Mesendoderm (in vitro differentiated cells): ENCODE measurements at regions not wholly inside any gene's neighbourhood (a gene's known extent, or its start where the extent isn't known, plus 50 kb on each side); places are given as distances from the start of the nearest gene placed in this dataset.
A peak's percentile ranks its signal among the peaks of the same experiment; 100 is the strongest.

ENCODE experiments used
- DNase-seq: peaks from one replicate; pipeline ENCODE4 v3.0.0; 2013
- H2AK5ac ChIP-seq: 2 replicates; pipeline ENCODE4 v1.6.1; 2013; ENCODE audit warnings: low read length, inconsistent platforms
- H2BK120ac ChIP-seq: 2 replicates; pipeline ENCODE4 v1.6.1; 2013; ENCODE audit warnings: low read depth, mild to moderate bottlenecking, low read length, moderate library complexity, mixed read lengths
- H2BK15ac ChIP-seq: replicated peaks from 2 replicates; pipeline ENCODE4 v1.6.1; 2013; ENCODE audit warnings: low read depth, mild to moderate bottlenecking, moderate library complexity
- H2BK5ac ChIP-seq: 2 replicates; pipeline ENCODE4 v1.6.1; 2013; ENCODE audit warnings: low read length, inconsistent platforms
- H3K18ac ChIP-seq: 2 replicates; pipeline ENCODE4 v1.6.1; 2013; ENCODE audit warnings: mild to moderate bottlenecking, low read length, mixed read lengths
- H3K23ac ChIP-seq: one replicate; pipeline ENCODE4 v1.6.1; 2013; ENCODE audit warnings: low read length
- H3K27ac ChIP-seq: 2 replicates; pipeline ENCODE4 v1.5.1; 2013; ENCODE audit warnings: low read depth, mild to moderate bottlenecking, inconsistent platforms, low read length, moderate library complexity
- H3K27me3 ChIP-seq: 2 replicates; pipeline ENCODE4 v1.6.1; 2013; ENCODE audit warnings: low read length, control low read depth, mild to moderate bottlenecking, inconsistent platforms; ENCODE audit not compliant: insufficient read depth, poor library complexity
- H3K36me3 ChIP-seq: 2 replicates; pipeline ENCODE4 v1.6.1; 2013; ENCODE audit warnings: low read length, inconsistent platforms; ENCODE audit not compliant: control insufficient read depth, insufficient read depth
- H3K4ac ChIP-seq: one replicate; pipeline ENCODE4 v1.6.1; 2013; ENCODE audit warnings: low read depth, mild to moderate bottlenecking, low read length, moderate library complexity
- H3K4me1 ChIP-seq: 2 replicates; pipeline ENCODE4 v1.6.1; 2013; ENCODE audit warnings: low read depth, low read length, inconsistent platforms; ENCODE audit not compliant: control insufficient read depth
- H3K4me2 ChIP-seq: 2 replicates; pipeline ENCODE4 v1.6.1; 2013; ENCODE audit warnings: low read length
- H3K4me3 ChIP-seq: 2 replicates; pipeline ENCODE4 v1.5.1; 2013; ENCODE audit warnings: mild to moderate bottlenecking, low read length
- H3K56ac ChIP-seq: one replicate; pipeline ENCODE4 v1.6.1; 2013; ENCODE audit warnings: low read length
- H3K79me1 ChIP-seq: 2 replicates; pipeline ENCODE4 v1.6.1; 2013; ENCODE audit warnings: low read length, inconsistent platforms
- H3K79me2 ChIP-seq: 2 replicates; pipeline ENCODE4 v1.6.1; 2013; ENCODE audit warnings: mild to moderate bottlenecking, low read length; ENCODE audit not compliant: control insufficient read depth, insufficient read depth
- H3K9ac ChIP-seq: 2 replicates; pipeline ENCODE4 v1.6.1; 2013; ENCODE audit warnings: low read length, inconsistent platforms
- H4K5ac ChIP-seq: one replicate; pipeline ENCODE4 v1.6.1; 2013; ENCODE audit warnings: low read length
- H4K8ac ChIP-seq: one replicate; pipeline ENCODE4 v1.6.1; 2013; ENCODE audit warnings: low read depth, mild to moderate bottlenecking, control low read depth, low read length, moderate library complexity
- WGBS: extraction: QIAGEN DNeasy Blood & Tissue Kit; methylation state at CpG from one replicate; pipeline ENCODE4 v1.1.7; 2013; ENCODE audit warnings: low lambda C conversion rate, missing lambda C conversion rate; ENCODE audit not compliant: insufficient coverage; ENCODE audit errors: extremely low coverage; 5-methylcytosine and 5-hydroxymethylcytosine counted together

GRCh38 chr4:126267689-126268088, 952.9 kb downstream of the FAT4 start:
- Histone ChIP-seq H3K27me3 (no peaks in the 10 kb centered on the region), H3K36me3 (no peaks in the 10 kb centered on the region), H2BK120ac (no peak overlapping the region), H3K4me1 (no peaks in the 10 kb centered on the region), H3K27ac (no peak overlapping the region), H4K5ac (no peak overlapping the region), H3K79me2 (no peaks in the 10 kb centered on the region), H2BK5ac (no peak overlapping the region), H3K4me3 (no peak overlapping the region), H3K79me1 (no peaks in the 10 kb centered on the region), H3K4me2 (no peak overlapping the region), H3K56ac (no peak overlapping the region), H2AK5ac (no peak overlapping the region), H3K23ac (no peak overlapping the region), H3K18ac (no peak overlapping the region), H4K8ac (no peak overlapping the region), H3K4ac (no peak overlapping the region), H2BK15ac (no peak overlapping the region), H3K9ac (no peak overlapping the region)
- DNase-seq: no peak
- WGBS: no CpG with 5 or more reads among the region's 1 CpG

DNA sequence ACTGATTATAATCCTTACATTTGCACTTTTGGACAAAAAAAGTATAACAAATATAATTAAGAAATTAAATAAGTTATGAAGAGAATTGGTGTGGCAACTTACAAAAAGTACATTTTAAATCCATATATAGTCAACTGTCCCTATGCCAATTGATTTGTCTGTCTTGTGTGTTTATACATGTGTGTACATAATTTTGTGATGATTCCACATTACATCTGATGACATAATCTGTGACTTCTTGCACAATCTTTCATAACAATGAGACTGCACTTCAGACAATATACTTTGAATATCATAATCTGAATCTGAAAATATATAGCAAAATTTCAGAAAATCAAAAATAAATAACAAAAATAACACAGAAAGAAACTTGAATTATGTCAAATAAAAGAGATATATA, 953.4 kb downstream of the FAT4 start:
- Histone ChIP-seq H3K23ac (no peak overlapping the region), H3K79me2 (no peaks in the 10 kb centered on the region), H3K79me1 (no peaks in the 10 kb centered on the region), H3K4me1 (no peaks in the 10 kb centered on the region), H2BK15ac (no peak overlapping the region), H2BK120ac (no peak overlapping the region), H3K36me3 (no peaks in the 10 kb centered on the region), H2AK5ac (no peak overlapping the region), H4K5ac (no peak overlapping the region), H3K4me2 (no peak overlapping the region), H2BK5ac (no peak overlapping the region), H4K8ac (no peak overlapping the region), H3K18ac (no peak overlapping the region), H3K4me3 (no peak overlapping the region), H3K27ac (no peak overlapping the region), H3K9ac (no peak overlapping the region), H3K56ac (no peak overlapping the region), H3K27me3 (no peaks in the 10 kb centered on the region), H3K4ac (no peak overlapping the region)
- DNase-seq: no peak

DNA sequence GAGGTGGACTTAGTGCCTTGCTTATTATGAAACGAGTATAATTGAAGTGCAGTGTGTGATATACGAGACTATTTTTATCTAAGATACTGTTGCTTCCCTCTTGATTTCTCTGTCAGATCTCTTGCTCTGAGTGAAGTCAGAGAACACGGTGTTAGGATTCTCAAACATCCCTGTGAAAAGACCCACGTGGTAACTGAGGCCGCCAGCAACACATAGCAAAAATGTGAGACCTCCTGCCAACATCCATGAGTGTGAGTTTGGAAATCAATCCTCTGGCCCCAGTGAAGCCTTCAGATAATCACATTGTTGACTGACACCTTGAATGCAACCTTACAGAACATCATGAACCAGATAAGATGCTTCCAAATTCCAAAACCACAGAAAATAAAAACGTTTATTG, 954.4 kb downstream of the FAT4 start:
- H2BK5ac ChIP-seq: no peak overlapping the region
- no peak overlapping the region for H3K56ac ChIP-seq
- H3K4ac ChIP-seq: no peak overlapping the region
- no peak overlapping the region for H2BK120ac ChIP-seq
- H3K79me1 ChIP-seq: no peaks in the 10 kb centered on the region
- H3K4me2 ChIP-seq: no peak overlapping the region
- peak; percentile 59 for DNase-seq
- H3K4me1 ChIP-seq: no peaks in the 10 kb centered on the region
- H3K4me3 ChIP-seq: no peak overlapping the region
- no peak overlapping the region for H4K8ac ChIP-seq
- no peak overlapping the region for H3K18ac ChIP-seq
- no peak overlapping the region for H2AK5ac ChIP-seq
- no peaks in the 10 kb centered on the region for H3K27me3 ChIP-seq
- no peak overlapping the region for H3K9ac ChIP-seq
- no peaks in the 10 kb centered on the region for H3K79me2 ChIP-seq
- H4K5ac ChIP-seq: no peak overlapping the region
- WGBS: no CpG with 5 or more reads among the region's 6 CpGs
- no peak overlapping the region for H2BK15ac ChIP-seq
- H3K27ac ChIP-seq: no peak overlapping the region
- H3K23ac ChIP-seq: no peak overlapping the region
- H3K36me3 ChIP-seq: no peaks in the 10 kb centered on the region

DNA sequence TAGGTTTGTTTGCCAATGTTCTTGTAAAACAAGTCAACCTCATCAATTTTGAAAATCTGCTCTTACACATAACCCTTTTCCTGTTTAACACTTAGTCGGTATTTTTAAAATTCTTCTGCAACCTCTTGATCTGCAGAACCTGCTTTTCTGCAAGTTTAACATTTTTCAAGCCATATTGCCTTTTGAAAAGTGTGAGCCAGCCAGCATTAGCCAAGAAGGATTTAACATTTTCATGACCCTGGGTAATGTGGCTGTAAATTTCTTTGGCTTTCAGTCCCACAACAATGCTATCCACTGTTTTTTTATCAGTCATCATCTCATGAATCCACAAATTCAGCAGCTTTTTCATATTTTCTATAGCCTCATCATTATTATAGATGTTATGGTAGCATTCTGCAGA, 956.5 kb downstream of the FAT4 start:
- H3K23ac ChIP-seq: no peak overlapping the region
- no peak overlapping the region for H2AK5ac ChIP-seq
- no peak overlapping the region for H2BK5ac ChIP-seq
- H3K27me3 ChIP-seq: no peaks in the 10 kb centered on the region
- H3K27ac ChIP-seq: no peak overlapping the region
- H3K4ac ChIP-seq: no peak overlapping the region
- no peak overlapping the region for H4K5ac ChIP-seq
- H3K56ac ChIP-seq: no peak overlapping the region
- H3K79me2 ChIP-seq: no peaks in the 10 kb centered on the region
- no peak overlapping the region for H3K18ac ChIP-seq
- H2BK15ac ChIP-seq: no peak overlapping the region
- peak; percentile 4 for DNase-seq
- H3K9ac ChIP-seq: no peak overlapping the region
- H2BK120ac ChIP-seq: no peak overlapping the region
- no CpG with 5 or more reads among the region's 1 CpG for WGBS
- no peaks in the 10 kb centered on the region for H3K4me1 ChIP-seq
- H3K36me3 ChIP-seq: no peaks in the 10 kb centered on the region
- H3K4me2 ChIP-seq: no peak overlapping the region
- no peaks in the 10 kb centered on the region for H3K79me1 ChIP-seq
- H4K8ac ChIP-seq: no peak overlapping the region
- no peak overlapping the region for H3K4me3 ChIP-seq

DNA sequence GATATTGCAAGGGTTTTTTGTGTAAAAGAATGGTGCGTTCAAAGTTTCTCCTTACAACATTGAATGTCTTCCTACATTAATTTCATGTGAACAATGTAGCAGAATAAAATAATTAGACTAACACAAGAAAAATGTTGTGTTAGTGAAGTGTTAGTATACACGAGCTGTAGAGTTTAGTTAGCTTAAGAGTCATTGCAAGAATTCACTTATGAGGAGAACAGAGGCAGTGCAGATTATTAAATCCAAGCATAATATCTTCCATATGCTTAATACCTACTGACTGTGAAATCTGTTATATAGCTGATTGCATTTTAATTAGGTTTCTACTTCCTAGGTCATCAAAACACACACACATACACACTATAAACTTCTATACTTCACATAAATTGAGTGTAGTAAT, 959.0 kb downstream of the FAT4 start:
- H3K27me3 ChIP-seq: no peaks in the 10 kb centered on the region
- no peak overlapping the region for H3K4ac ChIP-seq
- DNase-seq: no peak
- WGBS: 100% methylated on average over 2 of the region's 2 CpGs
- no peak overlapping the region for H3K56ac ChIP-seq
- no peaks in the 10 kb centered on the region for H3K36me3 ChIP-seq
- H3K18ac ChIP-seq: no peak overlapping the region
- no peak overlapping the region for H3K4me2 ChIP-seq
- no peak overlapping the region for H2BK15ac ChIP-seq
- H4K5ac ChIP-seq: no peak overlapping the region
- no peak overlapping the region for H3K9ac ChIP-seq
- H2BK5ac ChIP-seq: no peak overlapping the region
- no peak overlapping the region for H2BK120ac ChIP-seq
- no peak overlapping the region for H3K4me3 ChIP-seq
- no peak overlapping the region for H4K8ac ChIP-seq
- H3K79me1 ChIP-seq: no peaks in the 10 kb centered on the region
- no peak overlapping the region for H3K27ac ChIP-seq
- H3K23ac ChIP-seq: no peak overlapping the region
- H3K4me1 ChIP-seq: no peaks in the 10 kb centered on the region
- H3K79me2 ChIP-seq: no peaks in the 10 kb centered on the region
- no peak overlapping the region for H2AK5ac ChIP-seq

GRCh38 chr4:126291886-126292285, 977.1 kb downstream of the FAT4 start:
- H3K9ac ChIP-seq: no peak overlapping the region
- no peak overlapping the region for H2BK15ac ChIP-seq
- H3K27me3 ChIP-seq: no peaks in the 10 kb centered on the region
- no peak overlapping the region for H2BK5ac ChIP-seq
- no peaks in the 10 kb centered on the region for H3K79me1 ChIP-seq
- H3K27ac ChIP-seq: no peak overlapping the region
- no peak overlapping the region for H3K4me2 ChIP-seq
- no peak overlapping the region for H3K4ac ChIP-seq
- no peak overlapping the region for H2BK120ac ChIP-seq
- no peak overlapping the region for H4K5ac ChIP-seq
- no peak overlapping the region for H3K23ac ChIP-seq
- H3K4me1 ChIP-seq: no peaks in the 10 kb centered on the region
- H4K8ac ChIP-seq: no peak overlapping the region
- no peaks in the 10 kb centered on the region for H3K79me2 ChIP-seq
- DNase-seq: no peak
- H3K36me3 ChIP-seq: no peaks in the 10 kb centered on the region
- no peak overlapping the region for H3K56ac ChIP-seq
- no peak overlapping the region for H3K18ac ChIP-seq
- no peak overlapping the region for H2AK5ac ChIP-seq
- no peak overlapping the region for H3K4me3 ChIP-seq
- WGBS: no CpG with 5 or more reads among the region's 1 CpG
